GM19025 (cell line): ENCODE measurements at regions not wholly inside any gene's neighbourhood (a gene's known extent, or its start where the extent isn't known, plus 50 kb on each side); places are given as distances from the start of the nearest gene placed in this dataset.

Experiments
- ATAC-seq: cut with Tn5 transposase; IDR thresholded peaks from one replicate; pipeline ENCODE4 v1.9.1; 2021; ENCODE audit warnings: mild to moderate bottlenecking, low read depth, moderate library complexity; ENCODE audit not compliant: unreplicated experiment

DNA sequence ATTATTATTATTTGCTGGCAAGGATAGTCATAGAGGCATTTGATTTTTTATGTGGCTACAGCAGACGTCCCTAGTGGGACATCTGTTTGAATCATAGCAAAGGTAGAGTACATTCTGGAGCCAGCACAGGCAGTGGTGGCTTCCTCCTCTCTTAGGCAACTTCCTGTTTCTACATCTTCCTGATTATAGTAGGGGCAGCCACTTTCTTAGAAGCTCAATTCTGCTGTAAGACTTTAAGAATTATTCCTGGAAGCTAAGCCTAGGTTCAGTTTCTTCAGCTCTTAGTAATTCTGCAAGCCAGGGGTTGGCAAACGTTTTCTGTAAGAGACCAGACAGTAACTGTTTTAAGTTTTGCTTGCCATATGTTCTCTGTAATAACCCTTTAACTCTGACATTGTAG, 129.3 kb upstream of the TENM4 start:
- ATAC-seq: no peak

DNA sequence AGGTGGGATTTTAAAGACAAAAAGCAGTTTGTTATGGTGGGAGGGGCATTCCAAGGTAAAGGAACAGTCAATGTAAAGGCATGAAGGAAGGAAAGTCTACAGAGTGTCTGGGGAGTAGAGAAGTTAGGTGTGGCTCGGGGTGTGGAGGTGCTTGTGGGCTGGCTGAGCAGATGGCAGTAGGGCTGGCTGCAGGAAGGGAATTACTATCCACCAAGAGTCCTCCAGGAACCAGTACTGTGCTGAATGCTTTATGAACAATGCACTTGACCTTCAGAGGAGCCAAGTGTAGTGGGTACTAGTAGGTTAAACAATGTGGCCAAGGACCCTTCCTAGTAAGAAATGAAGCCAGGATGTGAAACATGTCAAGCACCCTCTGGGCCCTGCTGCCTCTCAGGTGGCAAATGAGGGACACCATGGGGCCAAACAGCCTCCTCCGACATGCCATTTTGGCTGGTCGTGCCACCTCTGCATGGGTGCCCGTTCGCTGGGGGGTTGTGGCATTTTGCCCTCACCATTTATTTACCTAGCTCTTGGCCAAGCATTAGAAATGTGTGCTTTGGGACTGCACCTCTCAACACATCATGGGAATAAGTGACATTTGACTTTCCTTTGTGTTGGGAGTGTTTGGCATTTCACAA, 123.6 kb upstream of the TENM4 start:
- ATAC-seq: no peak

DNA sequence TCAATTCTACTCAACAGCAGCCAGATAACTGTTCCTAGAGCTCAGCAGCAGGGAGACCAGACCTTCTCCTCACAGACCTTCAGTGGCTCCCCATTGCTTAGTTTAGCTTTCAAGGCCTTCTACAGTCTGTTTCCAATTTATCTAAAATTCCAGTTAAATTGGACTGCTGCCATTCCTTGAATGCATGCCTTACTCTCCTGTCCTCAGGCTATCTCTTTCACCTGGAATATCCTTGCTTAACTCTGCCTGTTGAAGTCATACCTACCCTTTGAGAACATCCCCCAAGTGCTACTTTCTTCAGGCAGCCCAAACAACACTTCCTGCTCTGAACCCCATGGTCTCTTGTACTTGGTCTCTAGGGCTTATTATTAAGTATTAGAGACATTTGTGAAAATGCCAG, 120.7 kb upstream of the TENM4 start:
- no peak for ATAC-seq

DNA sequence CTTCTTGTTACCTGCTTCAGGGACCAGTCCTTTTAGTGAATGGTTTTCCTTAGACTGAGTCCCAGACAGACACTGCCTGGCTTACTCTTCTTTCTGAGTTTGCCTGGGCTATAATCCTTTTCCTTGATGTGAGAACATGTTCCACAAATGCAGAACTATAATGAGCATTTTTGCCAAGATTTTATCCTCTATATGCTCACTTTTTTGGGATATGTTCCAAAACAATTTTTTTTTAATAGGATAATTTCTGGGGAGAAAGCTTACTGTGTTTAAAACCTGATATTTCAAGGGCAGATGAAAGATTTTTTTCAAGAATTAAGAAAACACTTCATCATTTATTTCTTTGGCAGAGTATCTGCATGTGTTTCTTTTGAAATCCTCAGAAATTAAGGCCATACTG, 110.0 kb upstream of the TENM4 start:
- ATAC-seq: no peak

DNA sequence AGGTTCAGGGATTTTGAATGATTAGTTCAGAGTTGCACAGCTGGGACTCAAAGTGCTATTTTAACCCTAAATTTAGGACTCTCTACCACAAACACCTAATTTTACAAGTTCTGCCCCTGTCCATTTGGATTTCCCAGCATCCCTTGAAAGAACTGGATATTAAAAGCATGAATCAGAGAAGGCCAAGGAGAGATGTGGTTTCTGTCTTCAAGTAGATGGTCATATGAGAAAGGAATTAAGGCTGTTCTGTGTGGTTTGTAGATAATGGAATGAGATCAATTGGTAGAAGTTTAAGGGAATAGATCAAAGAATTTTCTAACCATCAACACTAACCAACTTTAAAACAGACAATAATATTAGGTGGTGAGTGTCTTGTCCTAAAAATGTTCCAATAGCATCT, 106.4 kb upstream of the TENM4 start:
- ATAC-seq: no peak

DNA sequence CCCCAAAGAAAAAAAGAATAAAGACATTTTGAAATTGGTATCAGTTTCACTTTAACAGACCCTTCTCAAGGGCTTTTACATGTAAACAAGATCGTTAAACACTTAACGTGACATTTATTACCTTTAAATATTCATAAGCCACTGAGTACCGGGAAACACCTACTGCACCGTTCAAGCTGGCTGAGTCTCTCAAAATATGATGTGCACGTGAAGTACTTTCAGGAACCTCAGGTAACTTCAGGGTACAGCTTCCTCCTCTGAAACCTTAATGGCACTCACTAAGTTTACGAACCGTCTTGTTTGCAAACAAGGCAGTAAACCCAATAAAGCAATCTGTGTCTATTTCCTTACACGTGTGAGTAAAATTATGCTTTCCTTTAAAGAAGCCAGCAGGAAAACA, 105.5 kb upstream of the TENM4 start:
- ATAC-seq: no peak

DNA sequence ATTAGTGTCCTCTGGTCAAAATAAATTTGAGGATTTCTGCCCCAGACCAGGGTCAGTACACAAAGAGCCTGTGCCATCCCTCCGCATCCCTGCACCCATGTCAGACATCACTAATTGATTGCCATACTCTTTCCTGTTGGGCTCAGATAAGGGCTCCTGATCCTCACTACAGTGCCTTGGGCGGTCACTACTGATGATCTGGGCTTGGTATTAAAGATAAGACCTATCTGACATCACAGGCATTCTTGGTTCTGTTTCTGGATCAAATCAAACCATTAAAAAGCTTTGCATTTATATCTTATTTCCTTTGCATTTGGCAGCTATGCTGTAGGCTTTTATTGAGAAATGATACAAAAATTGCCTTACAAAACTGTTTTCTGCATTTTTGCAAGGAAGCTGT, 103.5 kb upstream of the TENM4 start:
- ATAC-seq: no peak

DNA sequence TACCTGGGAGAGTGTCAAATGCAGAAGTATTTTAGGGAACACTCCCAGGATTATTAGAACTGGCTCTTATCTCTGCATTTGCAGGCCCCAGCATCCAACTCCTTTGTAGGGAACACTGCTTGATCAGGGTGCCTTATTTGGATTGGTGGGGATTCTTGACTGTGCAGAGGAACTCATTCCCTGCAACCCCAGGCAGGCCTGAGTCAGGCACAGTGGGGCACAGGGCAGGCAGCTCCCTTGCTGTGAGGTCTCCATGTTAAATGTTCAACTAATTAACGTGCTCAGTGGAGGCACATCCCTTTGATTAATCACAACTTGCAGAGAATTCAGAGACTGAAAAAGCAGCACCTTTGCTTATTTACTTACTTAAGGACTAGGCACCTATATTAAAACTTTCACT, 102.3 kb upstream of the TENM4 start:
- ATAC-seq: no peak

DNA sequence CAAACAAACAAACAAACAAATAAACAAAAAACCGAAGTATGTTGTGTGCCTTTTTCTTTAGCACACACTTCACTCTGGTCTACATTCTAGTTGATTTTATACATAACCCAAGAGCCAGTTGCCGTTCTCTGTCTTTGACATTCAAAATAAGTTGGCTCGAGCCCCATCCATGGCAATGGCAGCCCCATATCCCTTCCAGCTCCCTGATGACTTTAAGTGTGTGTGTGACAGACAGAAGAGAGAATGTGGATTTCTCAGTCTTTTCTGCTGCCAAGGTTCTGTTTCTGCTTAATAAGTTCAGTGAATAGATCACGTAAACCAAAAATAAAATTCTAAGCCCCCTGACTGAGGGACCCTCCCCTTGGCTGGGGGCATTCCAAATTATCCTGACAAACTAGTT, 100.6 kb upstream of the TENM4 start:
- ATAC-seq: no peak

DNA sequence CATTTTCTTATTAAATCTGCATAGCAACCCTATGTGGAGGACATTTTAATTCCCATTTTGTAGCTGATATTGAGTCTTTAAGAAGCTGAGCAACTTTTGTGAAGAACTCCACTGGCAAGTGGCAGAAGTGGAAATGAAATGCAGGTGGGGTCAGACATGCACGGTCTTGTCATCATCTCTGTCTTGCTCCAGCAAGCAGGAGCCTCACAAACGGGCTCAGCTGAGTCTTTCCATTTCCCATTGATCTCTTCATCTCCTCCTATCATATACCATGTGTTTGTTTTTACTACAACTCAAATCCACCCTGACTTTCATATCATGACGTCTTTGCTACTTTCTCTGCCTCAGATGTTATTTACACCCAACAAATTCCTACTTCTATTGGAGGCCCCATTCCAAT, 97.9 kb upstream of the TENM4 start:
- ATAC-seq: no peak

DNA sequence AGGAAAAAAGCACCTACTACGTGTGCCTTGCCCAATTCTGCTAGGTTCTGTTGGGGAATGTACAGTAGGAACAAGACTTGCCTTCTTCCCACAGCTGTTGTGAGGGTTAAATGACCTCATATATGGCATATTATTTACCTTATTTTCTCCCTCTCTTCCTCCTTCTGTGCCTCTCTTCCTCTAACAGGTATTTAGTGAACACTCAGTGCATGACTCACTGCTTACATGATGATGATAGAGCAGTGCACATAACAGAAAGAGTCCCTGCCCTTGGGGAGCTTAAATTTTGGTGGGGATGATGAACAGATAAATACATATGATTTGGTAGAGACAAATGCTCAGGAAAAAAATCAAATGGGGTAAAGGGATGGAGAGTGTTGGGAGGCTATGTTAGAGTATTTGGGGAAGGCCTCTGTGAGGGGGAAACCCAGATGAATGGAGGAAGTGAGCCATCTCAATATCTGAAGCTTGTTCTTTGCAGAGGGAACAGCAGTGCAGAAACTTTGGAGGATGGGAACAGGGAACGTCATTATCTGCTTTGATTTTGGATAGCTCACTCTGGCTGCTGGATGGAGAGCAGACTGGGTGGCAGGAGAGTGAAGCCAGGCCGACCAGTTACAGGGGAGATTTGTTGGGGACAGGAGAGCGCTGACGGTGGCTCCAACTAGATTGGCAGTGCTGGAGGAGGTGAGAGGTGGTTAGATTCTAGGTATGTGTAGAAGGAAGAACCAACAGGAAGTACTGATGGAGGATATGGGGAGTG, 95.5 kb upstream of the TENM4 start:
- ATAC-seq: no peak

DNA sequence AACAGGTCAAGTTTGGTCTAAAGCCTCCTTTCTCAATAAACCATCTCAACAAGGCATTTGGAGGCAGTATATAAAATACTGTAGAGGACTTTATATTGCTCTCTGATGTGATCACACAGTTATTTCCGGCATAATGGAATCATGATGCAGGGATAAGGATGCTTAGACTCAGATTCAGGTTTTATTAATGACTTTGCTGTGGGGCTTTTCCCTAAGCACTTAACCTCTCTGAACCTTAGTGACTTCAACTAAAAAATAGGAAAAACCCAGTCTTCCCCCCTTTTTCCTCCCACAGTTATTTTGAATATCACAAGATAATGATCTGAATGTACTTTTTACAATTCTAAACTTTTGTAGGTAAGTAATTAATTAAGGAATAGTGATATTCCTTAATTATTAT, 94.8 kb upstream of the TENM4 start:
- ATAC-seq: no peak

DNA sequence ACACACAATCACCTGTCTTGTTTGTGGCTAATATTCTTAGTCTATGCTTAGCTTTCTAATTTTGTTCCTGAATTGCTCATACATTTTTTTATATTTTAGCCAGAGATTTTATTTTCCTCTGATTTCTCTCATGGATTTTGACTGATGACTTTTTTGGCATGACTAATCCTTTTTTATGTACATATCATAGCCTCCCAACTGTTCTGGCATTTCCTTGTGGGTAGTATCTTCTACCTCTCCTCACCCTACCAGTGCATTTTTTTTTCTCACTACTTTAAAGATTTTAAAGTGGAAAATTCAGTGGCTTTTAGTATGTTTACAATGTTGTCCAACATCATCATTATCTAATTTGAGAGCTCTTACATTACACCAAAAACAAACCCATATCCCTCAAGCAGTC, 84.4 kb upstream of the TENM4 start:
- ATAC-seq: no peak

DNA sequence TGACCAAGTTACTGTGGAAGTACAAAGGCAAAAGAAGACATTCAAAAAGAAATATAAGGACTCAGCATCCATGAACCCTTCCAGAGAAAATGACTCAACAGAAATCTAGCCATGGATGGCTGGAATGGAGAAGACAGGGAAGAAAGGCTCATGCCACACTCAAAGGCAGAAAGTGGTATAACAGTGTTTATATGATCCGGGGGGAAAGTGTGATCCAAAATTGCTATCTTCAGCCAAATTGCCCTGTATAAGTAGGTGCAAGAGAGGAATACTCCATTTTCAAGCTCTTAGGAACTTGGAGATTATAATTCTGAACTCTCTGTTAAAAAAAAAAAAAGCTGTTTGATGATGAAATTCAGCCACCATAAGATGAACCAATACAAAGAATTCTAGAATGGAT, 81.8 kb upstream of the TENM4 start:
- ATAC-seq: no peak

DNA sequence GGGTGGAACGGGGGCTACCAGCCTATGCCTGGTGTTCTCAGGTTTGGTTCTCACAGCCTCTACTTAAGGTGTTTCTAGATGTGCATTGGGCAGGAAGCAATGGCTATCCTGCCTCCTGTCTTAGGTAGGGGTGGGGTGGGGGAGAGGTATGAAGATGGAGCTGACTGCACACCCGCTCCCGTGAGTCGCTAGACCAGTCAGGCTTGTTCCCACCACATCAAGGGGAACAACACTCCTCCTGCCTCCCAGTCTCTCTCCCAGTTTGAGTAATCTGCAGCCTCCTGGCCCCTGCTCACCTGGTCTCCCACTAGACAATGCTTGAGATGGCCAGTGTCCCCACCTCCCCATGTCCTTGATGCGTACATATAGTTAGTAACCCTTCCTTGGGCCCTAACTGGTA, 79.3 kb upstream of the TENM4 start:
- ATAC-seq: no peak

DNA sequence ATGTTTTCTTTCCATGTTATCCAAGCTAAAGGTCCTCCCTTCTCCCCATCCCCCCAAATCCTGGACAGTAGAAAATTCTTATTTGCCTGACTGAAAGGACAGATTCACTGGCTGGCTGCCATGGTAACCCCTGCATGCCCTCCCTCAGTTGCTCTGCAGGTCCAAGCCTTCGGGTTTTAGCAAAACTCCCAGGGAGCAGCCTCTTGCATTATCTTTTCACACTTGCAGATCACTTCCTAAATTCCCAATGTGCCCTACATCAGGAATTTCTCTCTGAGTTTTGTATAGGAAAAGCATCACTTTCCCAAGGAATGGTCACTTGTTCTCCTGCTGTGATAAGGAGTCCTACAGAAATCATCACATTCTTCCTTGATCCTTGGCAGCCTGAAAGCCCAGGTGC, 75.0 kb upstream of the TENM4 start:
- ATAC-seq: no peak

DNA sequence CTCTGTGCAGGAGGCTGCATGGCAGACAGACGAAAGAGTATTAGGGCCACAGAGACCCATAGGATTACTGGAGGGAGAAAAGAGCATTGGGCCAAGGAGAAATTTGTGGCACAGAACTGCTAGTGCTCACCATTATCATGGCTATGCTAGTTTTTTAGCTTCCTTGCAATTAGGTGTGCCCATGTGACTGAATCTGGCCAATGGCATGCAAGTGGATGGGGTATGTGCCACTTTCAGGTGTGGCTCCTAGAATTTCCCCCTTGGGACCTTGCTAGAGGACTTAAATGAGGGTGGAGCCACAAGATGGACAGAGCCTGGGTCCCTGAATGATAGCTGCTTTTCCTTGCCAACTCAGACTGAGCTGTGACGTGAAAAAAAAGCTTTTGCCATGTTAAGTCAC, 73.9 kb upstream of the TENM4 start:
- no peak for ATAC-seq

DNA sequence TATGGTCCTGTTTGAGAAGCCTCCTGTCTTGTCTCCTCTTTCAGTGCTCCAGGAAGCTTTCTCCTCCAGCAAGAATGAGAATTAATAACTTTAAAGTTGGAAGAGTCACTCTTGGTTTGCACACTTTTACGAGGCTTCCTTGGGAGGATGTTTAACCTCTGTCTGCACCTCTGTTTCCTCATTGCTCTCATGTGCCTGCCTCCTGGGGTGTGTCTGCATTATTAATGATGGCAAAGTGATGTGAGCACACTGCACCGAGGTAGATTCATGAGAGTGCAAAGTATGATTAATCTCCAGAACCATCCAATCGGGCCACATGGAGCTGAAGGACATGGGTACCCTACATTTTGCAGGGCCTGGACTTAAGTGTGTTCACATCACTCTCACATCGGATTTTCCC, 73.5 kb upstream of the TENM4 start:
- ATAC-seq: no peak

DNA sequence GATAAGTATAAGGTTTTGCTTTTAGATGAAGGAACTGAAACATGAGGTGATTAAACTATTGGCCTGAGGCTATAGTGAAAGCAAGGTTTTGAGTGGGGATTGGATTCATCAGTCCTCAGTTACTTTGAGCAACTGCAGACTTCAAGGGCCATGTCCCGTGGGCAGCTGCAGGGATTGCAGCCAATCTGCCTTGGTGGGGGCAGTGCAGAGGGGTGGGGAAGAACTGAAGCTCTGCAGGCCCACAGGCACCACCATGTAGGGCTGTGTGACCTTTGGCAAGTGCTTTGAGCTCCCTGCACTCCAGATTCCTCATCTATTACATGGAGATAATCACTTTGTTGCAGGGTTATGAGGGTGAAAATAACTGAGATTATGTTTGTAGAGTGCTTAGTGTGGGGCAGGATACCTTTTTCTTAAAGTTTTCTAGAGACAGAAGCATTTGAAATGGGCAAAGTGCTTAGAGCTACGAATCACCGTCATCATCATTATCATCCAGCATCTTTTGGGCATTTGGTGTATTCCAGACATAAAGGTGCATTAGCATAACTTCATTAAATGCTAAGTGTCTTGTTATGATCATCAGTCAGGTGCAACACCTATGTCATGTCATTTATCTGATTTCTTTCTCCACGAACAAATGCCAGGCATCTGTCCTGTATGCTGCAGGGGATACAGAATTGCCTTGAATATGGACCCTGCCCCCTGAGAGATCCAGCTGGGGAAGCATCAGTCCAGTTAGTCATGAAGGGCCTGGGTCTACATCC, 72.1 kb upstream of the TENM4 start:
- ATAC-seq: no peak

DNA sequence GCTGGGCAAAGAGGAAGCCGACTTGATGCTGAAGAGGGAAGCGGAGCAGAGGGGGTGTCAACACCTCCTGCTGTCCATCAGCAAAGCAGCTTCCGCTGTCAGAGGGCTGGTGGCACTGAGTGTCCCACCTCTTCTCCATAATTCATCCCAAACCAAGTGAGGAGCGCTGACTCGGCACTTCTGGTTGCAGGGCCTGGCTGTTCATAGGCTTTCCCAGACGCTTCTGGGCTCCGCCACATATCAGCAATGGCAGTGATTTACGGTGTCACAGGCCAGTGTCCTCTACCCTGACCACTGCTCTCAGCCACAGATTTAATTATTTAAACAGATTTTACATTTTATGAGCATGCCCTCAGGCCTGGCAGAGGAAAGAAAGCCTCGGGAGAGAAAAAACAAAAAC, 70.1 kb upstream of the TENM4 start:
- no peak for ATAC-seq

DNA sequence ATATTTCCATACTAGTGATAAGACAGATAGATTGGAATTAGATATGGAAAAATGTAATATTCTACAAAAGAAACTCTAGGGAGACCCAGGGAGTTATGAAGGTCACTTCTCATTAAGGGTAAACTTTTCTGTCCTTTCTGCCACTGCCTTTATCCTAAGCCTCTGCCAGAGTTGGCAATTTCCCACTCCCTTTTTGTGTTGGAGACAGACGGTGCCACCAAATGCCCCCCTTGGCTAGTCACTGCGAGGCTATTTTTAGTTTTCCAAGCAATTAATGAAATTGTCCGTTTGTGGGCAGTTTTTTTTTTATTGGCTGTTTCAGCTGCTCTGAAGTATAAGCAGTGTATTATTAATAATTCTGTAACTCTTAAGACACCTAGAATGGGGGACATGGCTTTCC, 67.6 kb upstream of the TENM4 start:
- ATAC-seq: no peak

DNA sequence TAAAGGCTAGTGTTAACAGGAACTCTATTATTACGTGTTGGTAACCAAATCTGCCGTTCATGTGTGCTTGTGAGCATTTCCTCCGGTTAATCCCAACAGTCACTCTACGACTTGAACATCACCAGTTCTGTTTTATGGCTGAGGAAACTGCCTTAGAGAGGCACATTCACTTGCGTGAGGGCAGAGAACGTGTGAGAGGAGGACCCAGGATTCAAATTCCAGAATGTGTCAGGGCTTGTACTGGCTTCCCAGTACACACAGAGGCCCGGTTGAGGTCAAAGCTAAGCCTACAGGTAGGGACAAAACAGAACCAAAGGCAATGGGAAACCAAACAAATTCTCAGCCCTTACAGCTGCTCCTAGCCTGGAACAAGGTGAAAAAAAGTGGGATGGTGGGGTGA, 66.9 kb upstream of the TENM4 start:
- ATAC-seq: no peak
